MG63 (cell line): ENCODE measurements at regions not wholly inside any gene's neighbourhood (a gene's known extent, or its start where the extent isn't known, plus 50 kb on each side); places are given as distances from the start of the nearest gene placed in this dataset.

Experiments used
- DNase-seq: peaks from one replicate; pipeline ENCODE4 v3.0.0-alpha.2; 2020
- H3K27me3 ChIP-seq: fragments of 250-450 bp; sonication (Bioruptor Pico); 2 replicates; pipeline ENCODE4 v1.5.1; 2020; ENCODE audit warnings: mild to moderate bottlenecking, moderate library complexity
- H3K36me3 ChIP-seq: fragments of 250-450 bp; sonication (Bioruptor Pico); 2 replicates; pipeline ENCODE4 v1.5.1; 2020; ENCODE audit warnings: mild to moderate bottlenecking, moderate library complexity
- H3K4me3 ChIP-seq: fragments of 250-450 bp; sonication (Bioruptor Pico); 2 replicates; pipeline ENCODE4 v1.5.1; 2020; ENCODE audit warnings: mild to moderate bottlenecking, moderate library complexity
- H3K9me3 ChIP-seq: fragments of 250-450 bp; sonication (Bioruptor Pico); 2 replicates; pipeline ENCODE4 v1.5.1; 2020; ENCODE audit warnings: mild to moderate bottlenecking, moderate library complexity

- Histone ChIP-seq H3K27me3 (no peaks in the 10 kb centered on the region), H3K4me3 (no peak overlapping the region), H3K36me3 (no peaks in the 10 kb centered on the region), H3K9me3 (no peaks in the 10 kb centered on the region)
- no peak for DNase-seq
Measured at GRCh38 chr12:105799103-105799502, 339.7 kb downstream of the NUAK1 start.

DNA sequence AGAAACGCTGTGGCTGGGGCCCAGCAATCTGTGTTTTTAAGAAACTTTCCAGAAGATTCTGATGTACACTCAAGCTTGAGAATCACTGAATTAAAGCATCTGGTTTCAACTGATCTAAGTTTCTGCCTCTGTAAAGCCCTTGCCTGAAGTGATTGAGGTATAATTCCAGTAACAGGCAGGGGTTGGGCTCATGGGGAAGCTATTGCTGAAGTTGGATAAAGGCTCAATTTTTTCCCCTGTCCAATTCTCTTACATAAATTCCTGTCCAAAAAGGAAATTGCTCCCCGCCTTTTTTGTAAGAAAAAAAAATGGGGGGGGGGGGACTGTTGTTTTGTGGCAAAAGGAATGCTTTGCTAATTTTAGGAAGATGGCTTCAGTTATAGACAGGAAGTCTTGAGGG is 337.4 kb downstream of the NUAK1 start:
- H3K9me3 ChIP-seq, result no peaks in the 10 kb centered on the region
- no peak for DNase-seq
- H3K4me3 ChIP-seq, result no peak overlapping the region
- H3K36me3 ChIP-seq, result no peaks in the 10 kb centered on the region
- no peaks in the 10 kb centered on the region for H3K27me3 ChIP-seq

DNA sequence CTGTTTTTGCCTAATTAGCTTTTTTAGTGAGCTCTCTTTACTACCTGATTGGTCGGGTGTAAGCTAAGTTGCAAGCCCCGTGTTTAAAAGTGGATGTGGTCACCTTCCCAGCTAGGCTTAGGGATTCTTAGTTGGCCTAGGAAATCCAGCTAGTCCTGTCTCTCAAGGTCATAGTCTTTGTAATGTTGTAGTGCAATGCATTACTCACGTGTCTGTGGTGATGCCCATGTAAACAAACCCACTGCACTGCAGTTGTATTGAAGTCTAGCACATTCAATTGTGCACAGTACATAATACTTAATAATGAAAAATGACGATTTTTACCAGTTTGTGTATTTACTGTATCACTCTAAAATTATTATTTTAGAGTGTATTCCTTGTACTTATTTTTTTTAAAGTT is 335.5 kb downstream of the NUAK1 start:
- Histone ChIP-seq H3K27me3 (no peaks in the 10 kb centered on the region), H3K4me3 (no peak overlapping the region), H3K9me3 (no peaks in the 10 kb centered on the region), H3K36me3 (no peaks in the 10 kb centered on the region)
- DNase-seq, result no peak

- Histone ChIP-seq H3K9me3 (no peaks in the 10 kb centered on the region), H3K36me3 (no peaks in the 10 kb centered on the region), H3K27me3 (no peaks in the 10 kb centered on the region), H3K4me3 (no peak overlapping the region)
- no peak for DNase-seq
Measured at GRCh38 chr12:105804591-105805265, 334.0 kb downstream of the NUAK1 start.

DNA sequence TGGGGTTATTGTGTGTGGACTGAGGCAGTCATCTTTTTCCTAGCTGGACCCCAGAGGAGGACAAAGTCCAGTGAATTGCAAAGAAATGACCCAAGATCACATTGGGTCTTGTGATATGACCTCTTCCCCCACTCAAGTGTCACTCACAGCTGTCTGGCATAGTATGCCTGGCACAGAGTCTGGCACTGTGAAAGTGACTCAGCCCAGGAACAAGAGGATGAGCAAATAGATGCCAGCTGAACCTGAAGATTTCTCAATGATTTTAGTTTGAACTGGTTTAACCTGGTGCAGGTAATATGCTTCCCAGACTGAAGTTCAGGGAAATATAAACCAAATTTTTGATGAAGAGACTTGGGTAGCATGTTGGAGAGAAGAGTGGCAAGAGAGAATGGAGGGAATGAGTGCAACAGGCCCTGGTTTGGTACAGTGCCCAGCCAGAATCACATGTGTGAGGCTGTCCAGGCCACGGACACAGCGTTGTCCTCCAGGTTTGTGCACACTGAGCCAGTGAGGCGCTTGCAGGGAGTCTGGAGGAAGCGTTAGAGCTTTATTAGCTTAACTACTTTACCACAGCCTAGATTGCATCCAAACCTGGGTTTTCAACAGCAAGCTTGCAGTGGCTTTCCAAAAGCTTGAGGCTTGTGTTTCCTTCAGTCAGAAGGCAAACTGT is 332.9 kb downstream of the NUAK1 start:
- no peak for DNase-seq
- no peaks in the 10 kb centered on the region for H3K27me3 ChIP-seq
- H3K36me3 ChIP-seq, result no peaks in the 10 kb centered on the region
- no peaks in the 10 kb centered on the region for H3K9me3 ChIP-seq
- H3K4me3 ChIP-seq, result no peak overlapping the region

- no peaks in the 10 kb centered on the region for H3K36me3 ChIP-seq
- no peaks in the 10 kb centered on the region for H3K9me3 ChIP-seq
- H3K27me3 ChIP-seq, result no peaks in the 10 kb centered on the region
- H3K4me3 ChIP-seq, result no peak overlapping the region
- no peak for DNase-seq
Measured at GRCh38 chr12:105806400-105806770, 332.4 kb downstream of the NUAK1 start.

- H3K27me3 ChIP-seq, result no peaks in the 10 kb centered on the region
- H3K36me3 ChIP-seq, result no peaks in the 10 kb centered on the region
- no peak overlapping the region for H3K4me3 ChIP-seq
- no peak for DNase-seq
- H3K9me3 ChIP-seq, result no peaks in the 10 kb centered on the region
Measured at GRCh38 chr12:105812366-105812765, 326.4 kb downstream of the NUAK1 start.

DNA sequence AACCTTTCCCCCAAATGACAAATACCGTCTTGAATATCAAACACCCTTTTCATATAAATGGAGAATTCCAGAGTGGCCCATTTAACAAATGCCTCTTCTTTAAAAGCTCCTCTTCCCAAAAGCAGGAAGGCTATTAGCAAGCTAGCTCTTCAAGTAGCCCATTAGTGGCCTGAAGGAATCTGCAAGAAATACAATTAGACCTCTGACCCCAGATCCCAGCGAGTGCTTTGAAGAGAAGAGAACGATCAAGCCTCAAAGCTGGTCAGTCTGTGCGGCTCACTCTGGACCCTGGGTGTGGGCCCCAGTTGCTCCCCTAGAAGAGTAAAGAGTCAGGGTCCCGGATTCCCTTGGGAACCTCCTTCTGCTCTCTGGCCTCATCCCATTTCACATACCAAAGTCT is 325.6 kb downstream of the NUAK1 start:
- H3K36me3 ChIP-seq, result no peaks in the 10 kb centered on the region
- no peak overlapping the region for H3K4me3 ChIP-seq
- DNase-seq, result no peak
- no peaks in the 10 kb centered on the region for H3K9me3 ChIP-seq
- no peaks in the 10 kb centered on the region for H3K27me3 ChIP-seq

GRCh38 chr12:105814283-105814682 is 324.5 kb downstream of the NUAK1 start:
- no peaks in the 10 kb centered on the region for H3K27me3 ChIP-seq
- no peaks in the 10 kb centered on the region for H3K9me3 ChIP-seq
- no peak for DNase-seq
- no peaks in the 10 kb centered on the region for H3K36me3 ChIP-seq
- no peak overlapping the region for H3K4me3 ChIP-seq

DNA sequence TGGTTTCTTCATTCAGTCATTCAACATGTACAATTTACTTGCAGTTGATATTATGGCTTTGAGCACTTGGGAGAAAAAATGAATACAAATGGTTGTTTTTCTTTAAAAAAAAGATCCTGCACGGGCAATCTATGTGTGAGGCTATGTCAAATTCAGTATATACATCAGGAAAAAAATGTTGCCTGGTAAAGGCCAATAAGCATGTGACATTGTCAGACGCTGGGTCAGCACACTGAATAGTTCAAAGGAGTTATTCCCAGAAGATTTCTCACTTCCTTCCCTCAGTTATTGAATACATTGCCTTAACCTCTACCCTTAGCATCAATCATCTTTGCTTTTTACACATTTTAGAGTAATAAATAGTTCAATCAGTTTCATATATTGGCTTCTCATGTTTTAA is 319.2 kb downstream of the NUAK1 start:
- H3K36me3 ChIP-seq, result no peaks in the 10 kb centered on the region

GRCh38 chr12:105820429-105821125 is 318.2 kb downstream of the NUAK1 start:
- H3K36me3 ChIP-seq, result no peaks in the 10 kb centered on the region

More for the DNA sequence above, 319.2 kb downstream of the NUAK1 start:
- DNase-seq, result no peak
- no peaks in the 10 kb centered on the region for H3K9me3 ChIP-seq
- H3K27me3 ChIP-seq, result no peaks in the 10 kb centered on the region
- H3K4me3 ChIP-seq, result no peak overlapping the region

DNA sequence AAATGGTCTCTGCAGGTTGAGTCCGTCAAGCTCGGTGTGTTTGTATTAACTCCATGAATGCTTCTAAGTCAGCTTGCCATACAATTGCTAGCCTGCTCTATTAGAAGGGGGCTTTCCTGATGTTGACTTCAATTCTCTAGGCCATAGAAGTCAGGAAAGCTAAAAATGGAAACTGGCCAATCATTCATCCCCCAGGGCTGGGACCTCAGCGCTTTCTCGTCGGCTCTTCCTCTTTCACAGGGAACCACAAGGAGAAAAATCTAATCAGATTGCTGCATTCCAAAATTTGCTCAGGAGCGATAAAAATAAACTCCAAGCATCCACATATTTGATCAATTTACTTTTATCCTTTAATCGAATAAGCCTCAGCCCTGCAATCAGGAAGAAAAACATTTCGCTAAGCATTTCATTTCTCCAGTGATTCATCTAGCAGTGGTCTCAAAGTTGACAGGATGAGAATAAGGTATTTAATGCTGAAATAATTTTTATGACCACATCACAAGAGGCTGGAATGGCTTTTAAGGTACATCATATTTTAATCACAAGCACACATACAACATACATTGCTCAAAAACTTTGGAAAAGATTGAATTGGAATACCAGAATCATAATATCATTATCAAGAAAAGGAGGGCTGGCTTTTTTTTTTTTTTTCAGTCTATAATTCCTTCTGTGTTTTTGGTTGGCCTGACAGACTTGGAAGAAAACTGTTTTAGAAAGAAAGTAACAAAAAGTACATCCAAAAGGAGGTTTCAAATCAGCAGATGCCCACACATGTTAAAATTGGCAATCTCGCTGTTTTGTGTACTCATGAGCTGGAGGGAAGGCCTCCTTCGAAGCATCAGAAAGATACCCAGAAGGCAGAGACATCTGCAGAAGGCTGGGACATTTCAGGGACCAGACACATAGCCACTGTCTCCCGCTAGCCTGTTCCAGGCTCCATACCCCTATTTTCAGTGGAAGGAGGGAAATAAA is 316.3 kb downstream of the NUAK1 start:
- no peaks in the 10 kb centered on the region for H3K27me3 ChIP-seq
- H3K9me3 ChIP-seq, result no peaks in the 10 kb centered on the region
- no peak overlapping the region for H3K4me3 ChIP-seq
- no peaks in the 10 kb centered on the region for H3K36me3 ChIP-seq
- no peak for DNase-seq

More at GRCh38 chr12:105820429-105821125, 318.2 kb downstream of the NUAK1 start:
- no peaks in the 10 kb centered on the region for H3K27me3 ChIP-seq
- H3K4me3 ChIP-seq, result no peak overlapping the region
- no peak for DNase-seq
- no peaks in the 10 kb centered on the region for H3K9me3 ChIP-seq

GRCh38 chr12:105823810-105824209 is 314.9 kb downstream of the NUAK1 start:
- Histone ChIP-seq H3K27me3 (no peaks in the 10 kb centered on the region), H3K9me3 (no peaks in the 10 kb centered on the region), H3K36me3 (no peaks in the 10 kb centered on the region), H3K4me3 (no peak overlapping the region)
- no peak for DNase-seq

- H3K36me3 ChIP-seq, result no peaks in the 10 kb centered on the region
- no peak overlapping the region for H3K4me3 ChIP-seq
- no peak for DNase-seq
- H3K27me3 ChIP-seq, result no peaks in the 10 kb centered on the region
- no peaks in the 10 kb centered on the region for H3K9me3 ChIP-seq
Measured at GRCh38 chr12:105825141-105825540, 313.6 kb downstream of the NUAK1 start.

DNA sequence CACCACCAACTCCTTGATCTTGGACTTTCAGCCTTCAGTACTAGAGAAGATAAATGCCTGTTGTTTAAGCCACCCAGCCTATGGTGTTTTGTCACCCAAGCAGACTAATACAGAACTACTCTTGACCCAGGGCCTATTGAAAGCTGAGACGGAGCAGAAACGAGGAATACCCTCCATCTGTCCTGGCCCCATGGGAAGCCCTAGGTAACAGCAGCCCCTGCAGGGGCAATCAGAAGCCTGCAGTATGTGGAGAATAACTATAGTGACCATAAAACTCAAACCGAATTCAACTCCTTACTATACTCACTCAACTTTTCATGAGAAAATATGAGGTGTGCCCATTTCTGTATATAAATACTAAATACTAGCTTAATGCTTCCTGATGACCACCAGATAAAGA is 307.4 kb downstream of the NUAK1 start:
- Histone ChIP-seq H3K27me3 (no peaks in the 10 kb centered on the region), H3K36me3 (no peaks in the 10 kb centered on the region), H3K9me3 (no peaks in the 10 kb centered on the region), H3K4me3 (no peak overlapping the region)
- no peak for DNase-seq

GRCh38 chr12:105832021-105832420 is 306.7 kb downstream of the NUAK1 start:
- Histone ChIP-seq H3K36me3 (no peaks in the 10 kb centered on the region), H3K4me3 (no peak overlapping the region), H3K27me3 (no peaks in the 10 kb centered on the region), H3K9me3 (no peaks in the 10 kb centered on the region)
- no peak for DNase-seq

DNA sequence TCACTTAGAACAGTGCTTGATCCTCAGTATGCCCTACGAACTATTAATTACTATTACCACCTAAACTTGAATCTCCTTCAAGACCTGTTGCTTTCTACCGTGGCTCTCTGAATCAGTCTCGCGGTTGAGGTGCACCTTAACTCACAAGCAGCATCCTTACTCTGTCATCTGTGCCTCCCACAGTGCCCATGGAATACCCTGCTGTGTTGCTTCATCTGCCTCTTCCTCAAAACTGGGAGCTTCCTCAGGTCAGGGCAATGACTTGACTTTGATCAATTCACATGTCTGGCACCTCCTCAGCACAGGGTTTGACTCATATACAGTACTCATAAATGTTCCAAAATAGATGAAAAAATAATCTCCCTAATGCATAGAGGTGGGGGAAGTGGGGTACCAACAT is 305.9 kb downstream of the NUAK1 start:
- no peaks in the 10 kb centered on the region for H3K36me3 ChIP-seq
- peak; percentile 1 for DNase-seq
- no peaks in the 10 kb centered on the region for H3K9me3 ChIP-seq
- no peaks in the 10 kb centered on the region for H3K27me3 ChIP-seq
- H3K4me3 ChIP-seq, result no peak overlapping the region
